Neural cell (in vitro differentiated cells): ENCODE measurements at regions not wholly inside any gene's neighbourhood (a gene's known extent, or its start where the extent isn't known, plus 50 kb on each side); places are given as distances from the start of the nearest gene placed in this dataset.

ENCODE experiments used
- H2AFZ ChIP-seq: fragments of 200-600, 300-800 bp; sonication (generic), shearing (Covaris generic); 2 replicates; pipeline ENCODE4 v1.6.0; 2014; ENCODE audit warnings: low read depth, mild to moderate bottlenecking, antibody characterized with exemption, low read length, moderate library complexity
- H3F3A ChIP-seq: fragments of 200-600 bp; shearing (Covaris generic); 2 replicates; pipeline ENCODE4 v1.6.1; 2016; ENCODE audit warnings: mild to moderate bottlenecking, moderate library complexity, mixed read lengths, antibody characterized with exemption, low read length; ENCODE audit not compliant: insufficient read depth, poor library complexity, severe bottlenecking
- H3K27ac ChIP-seq: fragments of 200-600, 300-800 bp; sonication (generic), shearing (Covaris generic); 2 replicates; pipeline ENCODE4 v1.5.1; 2014; ENCODE audit warnings: mild to moderate bottlenecking, low read length, moderate library complexity
- H3K27me3 ChIP-seq: fragments of 300-800, 200-600 bp; sonication (generic), shearing (Covaris generic); 2 replicates; pipeline ENCODE4 v1.6.0; 2014; ENCODE audit warnings: mild to moderate bottlenecking, low read depth, low read length, moderate library complexity; ENCODE audit not compliant: insufficient read depth
- H3K36me3 ChIP-seq: fragments of 300-800, 200-600 bp; sonication (generic), shearing (Covaris generic); 2 replicates; pipeline ENCODE4 v1.5.1; 2014; ENCODE audit warnings: mild to moderate bottlenecking, antibody characterized with exemption, low read length, moderate library complexity; ENCODE audit not compliant: insufficient read depth
- H3K4me2 ChIP-seq: fragments of 300-800, 200-600 bp; sonication (generic), shearing (Covaris generic); 2 replicates; pipeline ENCODE4 v1.6.0; 2014; ENCODE audit warnings: mild to moderate bottlenecking, low read length
- H3K4me3 ChIP-seq: fragments of 300-800, 200-600 bp; sonication (generic), shearing (Covaris generic); 2 replicates; pipeline ENCODE4 v1.5.1; 2014; ENCODE audit warnings: mild to moderate bottlenecking, low read length, moderate library complexity
- H3K79me2 ChIP-seq: fragments of 200-600 bp; shearing (Covaris generic); replicated peaks from 2 replicates; pipeline ENCODE4 v1.6.0; 2014; ENCODE audit warnings: mild to moderate bottlenecking, low read length, moderate library complexity; ENCODE audit not compliant: insufficient read depth
- H3K9ac ChIP-seq: fragments of 300-800, 200-600 bp; sonication (generic), shearing (Covaris generic); 2 replicates; pipeline ENCODE4 v1.6.1; 2016; ENCODE audit warnings: mild to moderate bottlenecking, low read length, mixed read lengths
- H3K9me2 ChIP-seq: fragments of 200-600 bp; shearing (Covaris generic); 2 replicates; pipeline ENCODE4 v1.6.1; 2016; ENCODE audit warnings: mild to moderate bottlenecking, low read length, mixed read lengths; ENCODE audit not compliant: insufficient read depth
- H3K9me3 ChIP-seq: fragments of 200-600, 300-800 bp; sonication (generic), shearing (Covaris generic); 2 replicates; pipeline ENCODE4 v1.6.1; 2016; ENCODE audit warnings: mild to moderate bottlenecking, mixed run types, low read length, moderate library complexity, mixed read lengths
- H4K20me1 ChIP-seq: fragments of 200-600 bp; shearing (Covaris generic); 2 replicates; pipeline ENCODE4 v1.6.1; 2016; ENCODE audit warnings: mild to moderate bottlenecking, mixed run types; ENCODE audit not compliant: insufficient read depth
- CTCF ChIP-seq: fragments of 450-650 bp; IDR thresholded peaks from 2 replicates; pipeline ENCODE4 v1.5.1; 2014; ENCODE audit warnings: antibody characterized with exemption, mild to moderate bottlenecking, moderate library complexity; ENCODE audit not compliant: poor library complexity, severe bottlenecking
- EP300 ChIP-seq: fragments of 450-650 bp; conservative IDR thresholded peaks from 2 replicates; pipeline ENCODE4 v1.6.1; 2014; ENCODE audit warnings: antibody characterized with exemption, mild to moderate bottlenecking, moderate library complexity; ENCODE audit not compliant: poor library complexity, severe bottlenecking
- EZH2 ChIP-seq: fragments of 200-600, 300-800 bp; shearing (Covaris generic), sonication (generic); IDR thresholded peaks from 2 replicates; pipeline ENCODE4 v1.6.1; 2014; ENCODE audit warnings: antibody characterized with exemption, low read length, borderline replicate concordance, mild to moderate bottlenecking; ENCODE audit not compliant: insufficient read depth, poor library complexity, severe bottlenecking
- MXI1 ChIP-seq: fragments of 450-650 bp; conservative IDR thresholded peaks from 2 replicates; pipeline ENCODE4 v1.6.1; 2014; ENCODE audit warnings: antibody characterized with exemption, mild to moderate bottlenecking; ENCODE audit not compliant: poor library complexity, severe bottlenecking
- POLR2AphosphoS5 ChIP-seq: IDR thresholded peaks from 2 replicates; pipeline ENCODE4 v1.6.1; 2012
- RAD21 ChIP-seq: fragments of 450-650 bp; conservative IDR thresholded peaks from 2 replicates; pipeline ENCODE4 v1.6.1; 2014; ENCODE audit warnings: antibody characterized with exemption, mild to moderate bottlenecking, moderate library complexity
- REST ChIP-seq: IDR thresholded peaks from 2 replicates; pipeline ENCODE4 v1.6.1; 2012; ENCODE audit warnings: borderline replicate concordance
- SMC3 ChIP-seq: fragments of 450-650 bp; conservative IDR thresholded peaks from 2 replicates; pipeline ENCODE4 v1.6.1; 2014; ENCODE audit warnings: antibody characterized with exemption, mild to moderate bottlenecking, moderate library complexity; ENCODE audit not compliant: poor library complexity
- TAF1 ChIP-seq: IDR thresholded peaks from 2 replicates; pipeline ENCODE4 v1.6.1; 2012; ENCODE audit warnings: low read depth

DNA sequence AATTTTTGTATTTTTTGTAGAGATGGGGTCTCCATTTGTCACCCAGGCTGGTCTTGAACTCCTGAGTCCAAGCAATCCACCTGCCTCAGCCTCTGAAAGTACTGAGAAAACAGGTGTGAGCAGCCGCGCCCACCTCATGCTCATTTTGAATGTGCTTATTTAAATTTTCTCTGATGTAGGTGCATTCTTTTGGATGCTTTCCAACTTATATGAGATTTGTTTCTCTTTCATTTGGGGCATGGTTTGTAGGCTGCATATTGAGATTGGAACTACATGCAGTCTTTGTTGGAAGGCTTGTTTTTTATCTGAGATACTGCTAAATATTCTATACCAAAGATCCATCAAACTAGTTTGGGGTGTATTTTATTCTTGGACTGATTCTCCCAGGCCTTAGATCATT, 81.0 kb upstream of the IVNS1ABP start:
- H3K36me3 ChIP-seq = no peaks in the 10 kb centered on the region
- H4K20me1 ChIP-seq = no peaks in the 10 kb centered on the region
- H3K79me2 ChIP-seq = no peaks in the 10 kb centered on the region
- H3K27ac ChIP-seq = no peak overlapping the region
- no peak overlapping the region for H2AFZ ChIP-seq
- no peak for TF ChIP-seq EP300
- no peak for TF ChIP-seq SMC3
- TF ChIP-seq RAD21 = no peak
- no peak for TF ChIP-seq MXI1
- no peak for TF ChIP-seq POLR2AphosphoS5
- TF ChIP-seq REST = no peak
- TF ChIP-seq CTCF = no peak
- TF ChIP-seq EZH2 = no peak
- TF ChIP-seq TAF1 = no peak
- H3K4me3 ChIP-seq = no peak overlapping the region
- no peaks in the 10 kb centered on the region for H3F3A ChIP-seq
- no peaks in the 10 kb centered on the region for H3K27me3 ChIP-seq
- H3K9me3 ChIP-seq = no peaks in the 10 kb centered on the region
- no peaks in the 10 kb centered on the region for H3K9me2 ChIP-seq
- no peak overlapping the region for H3K9ac ChIP-seq
- H3K4me2 ChIP-seq = no peak overlapping the region

- TF ChIP-seq MXI1 (no peak), POLR2AphosphoS5 (no peak), SMC3 (no peak), RAD21 (no peak), REST (no peak), EP300 (no peak), TAF1 (no peak), EZH2 (no peak), CTCF (no peak)
- no peak overlapping the region for H3K27ac ChIP-seq
- no peaks in the 10 kb centered on the region for H3K79me2 ChIP-seq
- no peaks in the 10 kb centered on the region for H3K27me3 ChIP-seq
- H3K9ac ChIP-seq = no peak overlapping the region
- no peaks in the 10 kb centered on the region for H3F3A ChIP-seq
- H2AFZ ChIP-seq = no peak overlapping the region
- no peak overlapping the region for H3K4me2 ChIP-seq
- no peaks in the 10 kb centered on the region for H3K36me3 ChIP-seq
- no peak overlapping the region for H3K4me3 ChIP-seq
- no peaks in the 10 kb centered on the region for H3K9me2 ChIP-seq
- no peaks in the 10 kb centered on the region for H4K20me1 ChIP-seq
- H3K9me3 ChIP-seq = no peaks in the 10 kb centered on the region
Observed at GRCh38 chr1:185397183-185397582, 80.1 kb upstream of the IVNS1ABP start.
